ENCODE measurements at regions not wholly inside any gene's neighbourhood (a gene's known extent, or its start where the extent isn't known, plus 50 kb on each side); places are given as distances from the start of the nearest gene placed in this dataset.

GRCh38 chr2:114157057-114157385 is 267.1 kb downstream of the ACTR3 start:
- TF ChIP-seq ZNF777 (CRISPR knock-in tag; IDR thresholded peaks at IDR 0.05) (no peak), PHF8 (CRISPR knock-in tag; IDR thresholded peaks at IDR 0.05) (no peak), ZKSCAN5 (CRISPR knock-in tag; IDR thresholded peaks at IDR 0.05) (no peak)
